GM18867 (cell line): ENCODE measurements at regions not wholly inside any gene's neighbourhood (a gene's known extent, or its start where the extent isn't known, plus 50 kb on each side); places are given as distances from the start of the nearest gene placed in this dataset.

Experiments used
- ATAC-seq: cut with Tn5 transposase; IDR thresholded peaks from one replicate; pipeline ENCODE4 v1.9.1; 2021; ENCODE audit warnings: mild to moderate bottlenecking, moderate library complexity; ENCODE audit not compliant: unreplicated experiment

DNA sequence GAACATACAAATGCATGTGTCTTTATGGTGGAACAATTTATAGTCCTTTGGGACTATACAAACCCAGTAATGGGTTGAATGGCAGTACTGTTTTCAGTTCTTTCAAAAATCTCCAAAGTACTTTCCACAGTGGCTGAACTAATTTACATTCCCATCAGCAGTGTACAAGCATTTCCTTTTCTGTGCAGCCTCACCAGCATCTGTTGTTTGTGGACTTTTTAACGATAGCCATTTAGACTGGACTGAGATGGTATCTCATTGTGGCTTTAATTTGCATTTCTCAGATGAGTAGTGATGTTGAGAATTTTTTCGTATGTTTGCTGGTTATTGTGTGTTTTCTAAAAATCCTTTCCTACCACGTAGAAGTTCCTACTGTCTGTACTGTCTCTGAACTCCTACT is 327.2 kb upstream of the ZFP64 start:
- no peak for ATAC-seq

DNA sequence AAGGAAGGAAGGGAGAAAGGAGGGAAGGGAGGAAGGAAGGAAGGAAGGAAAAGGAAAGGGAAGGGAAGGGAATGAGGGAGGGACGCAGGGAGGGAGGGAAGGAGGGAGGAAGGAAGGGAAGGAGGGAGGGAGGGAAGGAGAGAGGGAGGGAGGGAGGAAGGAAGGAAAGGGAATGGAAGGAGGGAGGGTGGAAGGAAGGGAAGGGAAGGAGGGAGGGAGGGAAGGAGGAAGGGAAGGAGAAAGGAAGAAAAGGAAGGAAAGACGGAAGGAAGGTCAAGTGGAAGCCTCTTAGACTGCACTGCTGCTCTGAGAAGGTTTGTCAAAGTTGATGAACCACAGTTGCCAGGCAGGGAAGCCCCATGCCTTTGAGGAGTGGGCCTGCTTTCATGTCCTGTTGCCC is 324.3 kb upstream of the ZFP64 start:
- ATAC-seq = no peak

DNA sequence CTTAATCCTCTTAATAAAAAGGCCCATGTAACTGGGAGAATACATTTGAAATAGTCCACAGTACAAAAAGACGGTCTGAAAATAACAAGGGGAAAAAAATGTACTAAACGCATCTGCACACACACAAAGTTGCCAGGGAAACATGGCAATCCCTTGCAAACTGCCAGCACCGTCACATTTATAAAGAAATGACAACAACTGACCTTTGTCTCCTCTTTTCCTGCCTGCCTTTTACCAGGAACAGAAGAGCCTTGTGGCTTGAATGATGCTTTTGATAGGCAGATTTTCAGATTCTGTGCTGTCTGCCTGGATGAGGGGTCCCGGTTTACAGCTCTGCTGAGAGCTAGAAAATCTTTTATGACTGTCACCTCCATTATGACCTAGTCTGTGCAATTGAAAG is 308.6 kb upstream of the ZFP64 start:
- ATAC-seq = no peak

DNA sequence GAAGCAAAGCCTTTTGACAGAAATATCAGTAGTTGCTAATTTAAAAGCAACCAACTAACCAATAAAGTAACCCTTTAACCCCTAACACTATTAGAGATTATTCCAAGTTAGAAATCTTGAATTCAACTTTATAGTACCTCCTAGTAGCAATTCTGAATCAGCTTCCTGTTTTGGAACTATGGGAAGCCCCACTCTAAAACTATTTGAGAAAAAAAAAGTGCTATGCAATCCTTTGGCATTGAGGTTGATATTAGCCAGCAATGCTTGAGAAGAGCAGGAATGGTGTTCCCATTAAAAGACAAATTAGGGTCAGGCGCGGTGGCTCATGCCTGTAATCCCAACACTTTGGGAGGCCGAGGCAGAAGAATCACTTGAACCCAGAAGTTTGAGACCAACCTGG is 306.2 kb upstream of the ZFP64 start:
- no peak for ATAC-seq

DNA sequence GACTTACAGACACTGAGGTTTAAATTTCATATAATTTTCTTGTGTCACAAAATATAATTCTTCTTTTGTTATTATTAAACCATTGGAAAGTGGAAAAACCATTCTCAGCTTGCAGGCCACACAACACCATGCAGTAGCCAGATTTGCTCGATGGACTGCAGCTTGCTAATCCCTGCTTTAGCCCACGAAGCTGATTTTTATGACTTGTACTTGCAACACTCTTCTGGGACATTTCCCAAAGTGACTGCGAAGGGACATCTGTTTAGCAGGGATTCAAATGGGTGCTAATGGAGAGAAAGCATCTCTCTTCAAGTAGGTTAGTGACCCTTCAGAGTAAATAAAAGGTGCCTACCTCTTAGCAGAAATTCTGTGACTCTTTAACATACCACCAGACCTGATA is 304.6 kb upstream of the ZFP64 start:
- ATAC-seq = no peak

DNA sequence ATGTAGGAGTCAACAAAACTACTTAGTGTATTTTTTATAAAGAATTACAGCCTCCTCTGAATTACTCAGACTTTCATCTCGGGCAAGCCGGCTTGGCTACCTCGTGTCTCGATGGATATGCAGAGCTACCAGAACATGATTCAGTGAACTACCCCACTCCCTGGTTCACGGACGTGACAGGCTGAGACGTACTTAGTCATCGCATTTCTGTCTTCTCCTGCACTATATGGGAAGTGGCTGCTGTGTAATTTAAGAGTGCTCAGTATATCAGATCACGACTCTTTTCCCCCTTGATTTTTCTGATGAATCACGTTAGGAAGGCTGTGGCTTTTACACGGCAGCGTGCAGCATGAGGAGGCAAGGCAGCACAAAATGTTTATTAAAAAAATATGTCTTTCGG is 302.7 kb upstream of the ZFP64 start:
- ATAC-seq = no peak

DNA sequence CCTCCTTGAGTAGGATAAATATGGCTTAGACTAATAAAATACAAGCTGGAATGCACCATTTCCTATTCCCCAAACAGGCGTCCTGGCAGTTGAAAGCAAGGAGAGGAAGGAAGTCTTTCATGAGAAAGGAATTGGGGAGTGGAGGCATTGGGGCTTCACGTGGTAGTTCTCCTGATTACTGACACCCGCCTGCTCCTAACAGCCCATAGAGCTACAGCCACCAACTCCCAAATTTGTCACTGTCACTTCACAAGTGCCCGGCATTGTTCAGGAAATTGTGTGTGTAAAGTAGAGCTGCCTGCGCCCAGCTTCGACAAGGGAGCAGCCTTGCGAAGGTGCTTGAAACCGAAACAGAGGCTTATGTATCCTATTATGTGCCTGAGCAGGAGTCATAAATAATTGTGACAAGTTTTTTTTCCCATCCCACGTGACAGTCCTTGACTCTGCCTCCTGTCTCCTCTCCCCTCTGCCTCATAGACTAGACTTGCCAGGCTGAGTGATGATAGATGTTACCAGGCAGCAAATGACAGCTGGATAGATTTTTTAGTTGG is 301.7 kb upstream of the ZFP64 start:
- ATAC-seq = no peak

DNA sequence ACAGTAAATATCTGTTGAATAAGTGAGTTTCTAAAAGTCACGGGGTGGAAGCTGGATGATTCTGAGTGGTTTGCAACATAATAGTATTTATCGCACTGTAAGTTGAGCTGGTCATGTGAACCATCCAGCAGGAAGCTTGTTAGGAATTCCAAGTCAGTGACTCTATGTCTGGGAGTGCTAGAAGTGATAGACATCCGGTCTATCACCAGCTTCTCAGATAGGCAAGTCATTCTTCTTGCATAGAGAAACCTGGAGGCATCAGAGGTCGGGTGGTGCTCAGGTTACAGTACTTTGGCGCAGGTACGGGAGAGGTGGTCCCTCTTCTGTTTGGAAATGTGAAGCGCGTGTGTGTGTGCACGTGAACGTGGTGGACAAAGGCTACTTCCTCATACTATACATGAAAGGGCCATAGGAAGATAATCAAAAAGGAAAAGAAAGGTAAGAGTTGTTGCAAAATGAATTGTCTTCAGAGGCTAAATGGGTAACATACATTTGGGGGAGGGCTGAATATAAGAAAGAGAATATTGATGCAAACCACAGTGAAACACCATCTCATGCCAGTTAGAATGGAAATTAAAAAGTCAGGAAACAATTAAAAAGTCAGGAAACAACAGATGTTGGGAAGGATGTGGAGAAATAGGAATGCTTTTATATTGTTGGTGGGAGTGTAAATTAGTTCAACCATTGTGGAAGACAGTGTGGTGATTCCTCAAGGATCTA is 299.3 kb upstream of the ZFP64 start:
- no peak for ATAC-seq

DNA sequence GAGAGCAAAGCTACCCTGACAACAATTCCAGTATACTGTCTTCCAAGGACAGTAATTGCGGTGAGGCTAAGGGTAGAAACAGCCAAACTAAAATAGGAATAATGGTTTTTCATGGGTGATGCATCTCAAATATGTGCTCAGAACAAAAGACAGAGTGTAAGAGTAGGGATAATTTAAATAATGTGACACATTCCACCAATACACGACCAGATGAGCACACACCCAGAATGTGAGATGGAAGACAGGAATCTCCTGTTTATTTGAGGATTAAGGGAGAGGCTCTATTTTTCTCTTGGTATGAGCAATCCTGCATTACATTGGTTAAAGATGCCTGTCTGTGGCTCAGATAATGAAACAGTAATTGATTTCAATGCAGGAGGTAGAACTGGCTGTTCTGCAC is 292.9 kb upstream of the ZFP64 start:
- ATAC-seq = no peak

DNA sequence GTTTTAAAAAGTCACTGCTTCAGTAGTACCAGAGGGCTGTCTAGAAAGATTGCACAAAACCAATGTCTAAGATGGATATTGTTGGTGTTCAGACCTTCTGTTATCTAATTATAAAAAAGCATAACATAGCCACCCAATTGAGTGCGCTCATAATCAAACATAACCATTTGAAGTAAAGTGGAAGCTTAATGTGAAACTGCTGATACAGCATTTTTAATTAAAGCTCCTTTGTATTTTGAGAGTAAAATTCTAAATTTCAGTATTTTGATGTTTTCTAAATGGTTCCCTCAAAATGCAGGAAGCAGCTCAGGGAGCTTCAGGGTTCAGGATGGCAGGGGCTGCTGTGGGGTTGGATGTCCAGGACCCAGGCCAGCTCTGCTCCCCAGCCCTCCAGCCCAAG is 291.8 kb upstream of the ZFP64 start:
- ATAC-seq = no peak

DNA sequence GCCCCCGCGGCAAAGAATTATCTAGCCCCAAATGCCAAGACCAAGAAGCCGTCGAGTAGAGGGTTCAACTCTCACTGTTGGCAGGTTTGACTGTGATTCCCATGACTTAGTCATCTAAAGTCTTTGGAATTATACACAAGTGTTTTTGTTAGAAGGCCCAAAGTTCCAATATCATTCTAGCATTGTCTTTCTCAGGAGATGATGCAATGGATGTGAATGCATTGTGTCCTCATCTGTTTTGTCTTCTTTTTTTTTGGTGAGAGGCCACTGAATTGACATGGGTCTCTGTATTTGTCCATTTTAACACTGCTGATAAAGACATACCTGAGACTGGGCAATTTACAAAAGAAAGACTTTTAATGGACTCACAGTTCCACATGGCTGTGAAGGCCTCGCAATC is 290.5 kb upstream of the ZFP64 start:
- no peak for ATAC-seq

DNA sequence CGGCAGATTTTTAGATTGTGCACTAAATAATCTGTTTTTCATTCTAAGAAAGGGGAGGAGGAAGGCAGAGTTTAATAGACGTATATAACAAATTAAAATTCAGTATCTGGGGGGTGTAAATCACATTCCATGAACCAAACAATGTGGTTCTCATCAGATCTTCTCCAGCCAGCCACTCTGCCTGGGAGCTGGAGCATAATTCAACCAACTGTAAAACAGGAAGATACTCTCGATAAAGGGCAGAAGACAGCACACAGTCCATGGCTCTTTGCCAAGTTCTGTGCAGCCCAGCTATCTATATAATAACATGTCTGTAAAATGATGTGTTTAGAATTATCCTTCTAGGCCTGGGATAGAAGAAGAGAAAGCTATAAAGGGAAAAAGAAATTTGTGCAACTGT is 289.9 kb upstream of the ZFP64 start:
- no peak for ATAC-seq

DNA sequence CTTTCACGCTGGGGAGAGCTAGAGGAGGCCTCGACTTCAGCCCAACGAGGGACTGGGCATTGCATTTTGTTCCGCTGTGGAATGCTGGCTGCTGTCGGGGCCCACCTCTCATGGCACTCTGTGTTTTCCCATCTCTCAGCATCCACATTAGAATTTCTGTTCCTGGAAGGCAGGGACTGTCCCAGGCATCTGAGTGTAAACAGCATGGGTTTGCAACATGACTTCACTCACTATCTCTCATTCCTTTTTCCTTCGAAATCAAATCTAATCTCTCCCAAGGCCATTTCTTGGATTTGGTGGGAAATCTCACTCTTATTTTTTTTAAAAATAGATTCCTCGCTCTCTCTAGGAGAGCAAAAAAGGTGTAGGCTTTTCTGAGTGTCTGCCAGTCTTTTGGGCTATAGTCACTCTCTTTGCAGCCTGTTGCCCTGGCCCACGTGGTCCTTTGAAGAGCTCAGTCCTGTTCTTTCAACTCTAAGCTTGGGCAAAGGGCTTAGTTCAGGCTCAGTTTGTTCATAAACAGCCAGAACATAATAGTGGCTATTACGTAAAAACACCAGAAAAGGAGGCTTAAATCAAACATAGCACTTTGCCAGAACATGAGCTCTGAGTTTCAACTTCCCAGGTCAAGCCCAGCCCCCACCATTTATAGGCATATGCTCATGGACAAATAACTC is 284.6 kb upstream of the ZFP64 start:
- no peak for ATAC-seq

DNA sequence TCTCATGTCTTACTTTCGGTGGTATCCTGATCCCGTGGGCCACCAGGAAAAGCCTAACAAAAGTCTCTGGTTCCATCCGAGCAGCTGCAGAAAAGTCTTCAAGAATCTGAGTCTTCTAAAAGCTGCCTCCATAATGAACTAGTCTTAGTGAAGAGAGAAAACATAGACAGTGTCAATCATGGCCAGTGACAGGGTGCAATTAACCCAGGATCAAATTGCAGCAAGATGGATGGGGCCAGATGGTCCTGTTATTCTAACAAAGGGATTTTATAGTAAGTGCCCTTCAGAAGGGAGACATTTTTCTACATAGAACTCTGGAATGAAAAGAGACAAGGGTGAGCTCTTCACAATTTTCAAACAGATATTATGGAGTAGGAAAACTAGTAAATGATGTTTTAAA is 281.6 kb upstream of the ZFP64 start:
- ATAC-seq = no peak

DNA sequence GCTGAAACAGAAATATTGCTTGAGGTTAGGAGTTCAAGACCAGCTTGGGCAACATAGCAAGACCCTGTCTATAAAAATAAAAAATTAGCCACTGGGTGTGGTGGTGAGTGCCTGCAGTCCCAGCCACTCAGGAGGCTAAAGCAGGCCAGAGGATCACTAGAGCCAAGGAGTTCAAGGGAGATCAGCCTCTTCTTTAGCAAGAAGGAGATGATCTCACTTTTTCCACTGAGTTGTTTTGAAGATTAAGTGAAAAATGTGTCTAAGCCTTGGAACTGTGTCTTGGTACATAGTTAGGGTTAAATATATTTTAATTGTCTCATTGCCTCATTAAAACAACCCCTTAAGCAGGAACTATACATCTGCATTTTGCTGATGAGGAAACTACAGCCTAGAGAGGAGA is 279.0 kb upstream of the ZFP64 start:
- no peak for ATAC-seq

DNA sequence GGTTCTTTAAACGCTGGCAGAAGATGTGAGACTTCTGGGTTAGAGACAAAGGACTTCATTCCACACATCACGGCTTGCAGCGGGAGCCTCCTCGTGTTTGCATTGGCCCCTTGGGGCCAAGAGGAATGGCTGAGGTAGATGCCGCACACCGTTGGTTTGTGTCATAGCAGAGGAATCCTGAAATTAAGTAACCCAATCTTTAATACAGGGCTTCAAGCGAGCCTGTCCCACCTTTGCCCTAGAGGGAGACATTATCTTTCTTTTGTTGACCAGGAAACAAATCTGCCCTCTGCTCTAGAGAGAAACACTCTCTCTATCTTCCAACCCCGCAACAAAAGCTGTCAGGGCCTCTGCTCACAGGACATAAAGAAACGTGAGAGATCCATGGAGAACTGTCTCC is 277.5 kb upstream of the ZFP64 start:
- ATAC-seq = no peak

DNA sequence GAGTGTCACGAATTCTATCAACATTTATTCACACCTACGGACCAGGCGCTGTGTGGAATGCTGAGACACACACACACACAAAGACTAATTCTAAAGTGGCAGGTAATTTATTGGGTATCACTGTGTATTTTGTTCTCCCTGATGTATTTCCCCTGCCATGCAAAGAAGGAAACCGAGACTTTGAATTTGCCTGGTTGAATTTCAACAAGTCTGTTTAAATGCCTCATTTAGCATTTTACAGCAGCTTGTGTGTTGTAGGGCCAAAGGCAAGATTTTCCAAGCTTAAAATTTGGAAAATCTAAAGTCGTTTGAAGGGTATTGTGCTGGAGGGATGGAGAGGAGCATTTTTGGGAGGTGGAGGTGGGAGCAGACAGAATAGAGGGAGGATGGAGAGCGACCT is 274.4 kb upstream of the ZFP64 start:
- ATAC-seq = no peak

DNA sequence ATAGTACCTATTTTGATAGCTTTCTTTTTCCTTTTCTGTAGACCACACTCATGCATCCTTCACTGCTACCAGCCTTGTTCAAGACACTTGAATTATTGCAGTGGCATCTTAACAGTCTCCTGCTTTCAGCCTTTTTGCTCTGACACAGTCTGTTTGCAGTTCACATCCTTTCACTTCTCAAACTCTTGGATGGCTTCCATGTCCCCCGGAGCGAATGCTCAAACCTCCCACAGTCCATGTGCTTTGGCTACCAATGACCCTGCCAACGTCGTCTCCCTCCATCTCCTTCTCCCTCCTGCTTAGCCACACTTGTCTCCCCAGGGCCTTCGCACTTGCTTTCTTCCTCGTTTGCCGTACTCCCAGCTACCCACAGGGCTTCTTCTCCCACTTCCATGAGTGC is 270.0 kb upstream of the ZFP64 start:
- no peak for ATAC-seq

DNA sequence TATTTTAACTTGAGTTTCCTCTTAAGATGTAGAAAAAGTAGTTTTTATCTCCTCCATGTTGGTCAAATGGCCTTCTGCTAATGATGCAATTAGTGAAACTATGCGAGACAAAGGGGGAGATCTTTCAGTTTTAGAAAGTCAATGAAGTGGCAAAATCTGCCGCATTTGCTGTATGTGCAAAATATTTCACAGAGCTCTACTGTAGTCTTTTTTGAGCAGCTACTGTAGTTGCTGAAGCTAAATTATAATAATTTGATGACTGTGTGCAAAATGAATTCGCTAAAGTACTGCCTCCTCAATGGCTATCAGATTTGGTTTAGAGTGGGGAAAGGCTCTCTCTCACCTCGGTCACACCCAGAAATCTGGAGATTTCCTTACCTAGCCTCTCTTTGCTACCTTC is 267.6 kb upstream of the ZFP64 start:
- no peak for ATAC-seq

DNA sequence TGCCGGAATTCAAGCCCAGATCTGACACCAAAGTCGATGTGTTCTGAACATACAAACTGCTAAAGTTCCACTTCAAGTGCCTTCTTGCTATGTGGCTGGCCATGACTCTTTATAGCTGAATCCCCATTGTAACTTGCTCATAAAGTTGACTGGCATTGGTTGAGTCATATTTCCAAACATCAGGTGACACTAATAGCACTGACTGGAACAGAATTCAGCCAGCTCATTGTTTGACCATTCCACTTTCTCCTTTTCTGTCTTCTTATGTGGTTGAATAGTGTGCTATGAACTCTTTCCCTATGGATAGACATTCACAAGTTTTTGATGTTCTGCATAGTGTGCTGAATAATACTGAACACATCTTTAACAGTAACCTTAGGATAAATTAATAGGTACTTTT is 266.2 kb upstream of the ZFP64 start:
- no peak for ATAC-seq

DNA sequence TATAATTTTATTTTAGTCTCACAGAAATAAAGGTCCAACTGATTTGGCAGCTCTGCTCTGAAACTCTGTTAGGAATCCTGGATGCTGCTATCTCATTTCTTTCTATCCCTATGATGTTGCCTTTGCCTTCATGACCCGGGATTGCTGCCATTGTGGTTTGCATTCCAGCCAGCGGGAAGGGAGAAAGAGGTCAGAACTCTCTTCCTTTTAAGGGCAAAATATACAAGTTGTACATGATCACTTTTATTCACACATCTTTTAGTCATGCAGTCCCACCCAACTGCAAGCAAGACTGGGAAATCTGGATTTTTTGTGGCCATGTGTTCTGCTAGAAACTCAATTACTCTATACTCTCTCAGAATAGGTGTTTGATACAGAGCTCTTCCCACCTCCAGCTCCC is 263.1 kb upstream of the ZFP64 start:
- no peak for ATAC-seq

DNA sequence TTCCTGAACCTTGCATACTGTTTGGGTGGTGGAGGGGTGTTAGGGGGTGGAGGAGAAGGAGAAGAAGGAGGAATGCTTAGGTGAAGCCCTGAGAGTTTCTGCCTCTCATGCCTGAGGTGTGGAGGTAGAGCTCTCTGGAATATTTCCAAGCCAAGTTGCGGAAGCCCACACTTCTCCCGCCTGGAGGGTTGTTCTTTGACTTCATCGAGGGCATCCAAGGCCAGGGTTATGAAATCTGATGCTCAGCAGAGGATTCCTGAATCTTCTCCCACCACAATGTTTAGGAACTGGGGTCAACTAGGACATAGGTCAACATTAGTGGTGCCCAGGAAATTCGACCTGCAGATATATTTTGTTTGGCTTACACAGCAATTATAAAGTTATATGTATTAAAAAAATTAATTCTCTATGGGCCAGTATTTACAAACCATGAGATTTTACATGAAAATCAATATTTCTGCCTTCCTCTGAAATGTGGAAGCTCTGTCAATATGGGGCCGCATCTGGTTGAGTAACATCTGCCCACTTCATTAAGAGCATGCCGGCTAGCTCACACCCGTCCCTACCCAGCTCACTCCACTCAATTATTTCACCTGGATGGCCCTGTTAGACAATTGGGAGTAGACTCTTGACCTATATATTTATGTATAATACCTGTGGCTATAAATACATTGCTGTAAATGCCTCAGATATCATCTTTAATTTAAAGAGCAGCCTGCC is 257.1 kb upstream of the ZFP64 start:
- ATAC-seq = no peak
